GM12878 (cell line): ENCODE measurements at regions not wholly inside any gene's neighbourhood (a gene's known extent, or its start where the extent isn't known, plus 50 kb on each side); places are given as distances from the start of the nearest gene placed in this dataset.

Experiments used
- ATAC-seq: fragments of 200-7000 bp; cut with Tn5 transposase; 3 replicates; pipeline ENCODE4 v1.9.1; 2020; ENCODE audit warnings: mild to moderate bottlenecking, moderate library complexity
- BruUV-seq: library from RNA; stranded (reverse); fragments of 400-500 nt; replicated peaks from 2 replicates; lab custom pipeline; 2021; lab: Mats Ljungman, UMichigan
- CTCF ChIA-PET: fragments of 300-600 bp; sonication (Branson Sonifier 250); formaldehyde crosslinking; extraction: SDS; loops from one replicate; lab custom pipeline; 2021; ENCODE audit warnings: inconsistent platforms; lab: Yijun Ruan, JAX
- POLR2A ChIA-PET: fragments of 350-600 bp; formaldehyde crosslinking; extraction: SDS; loops from one replicate; lab custom pipeline; 2021; ENCODE audit warnings: inconsistent platforms; lab: Charles Lee
- RAD21 ChIA-PET: fragments of 300-600 bp; sonication (Branson Sonifier 250); formaldehyde crosslinking; loops from one replicate; lab custom pipeline; 2023; ENCODE audit warnings: antibody characterized with exemption; ENCODE audit not compliant: unreplicated experiment; lab: Charles Lee
- SMC1A ChIA-PET: fragments of 300-600 bp; sonication (Branson Sonifier 250); formaldehyde crosslinking; loops from one replicate; lab custom pipeline; 2023; ENCODE audit not compliant: unreplicated experiment, uncharacterized antibody; lab: Charles Lee
- DNase-seq: peaks from one replicate; pipeline ENCODE4 v3.0.0-alpha.2; 2011; ENCODE audit warnings: low read depth, low spot score
- FAIRE-seq: peaks from 3 replicates; lab custom pipeline; 2011; peaks lifted over from hg19 to GRCh38; lab: Jason Lieb, UNC
- H2AFZ ChIP-seq: 2 replicates; pipeline ENCODE4 v1.6.0; 2011; ENCODE audit warnings: low read depth, low read length, control low read depth; ENCODE audit not compliant: control insufficient read depth
- H3K27ac ChIP-seq: 2 replicates; pipeline ENCODE4 v1.5.1; 2011; ENCODE audit warnings: control low read depth; ENCODE audit not compliant: control insufficient read depth, insufficient read depth
- H3K27me3 ChIP-seq, 2 experiments: replicated peaks in 1 of 2; 2 replicates each; pipeline versions ENCODE4 v1.6.0 to v1.6.1; 2011; ENCODE audit warnings: low read length in 1 of 2; ENCODE audit not compliant: control insufficient read depth in 2 of 2, insufficient read depth in 2 of 2
- H3K36me3 ChIP-seq, 2 experiments: 2 replicates each; pipeline ENCODE4 v1.5.1; 2011; ENCODE audit warnings: low read length in 1 of 2; ENCODE audit not compliant: control insufficient read depth in 2 of 2, insufficient read depth in 2 of 2
- H3K4me1 ChIP-seq: 2 replicates; pipeline ENCODE4 v1.6.1; 2011; ENCODE audit warnings: mild to moderate bottlenecking, low read length, moderate library complexity, mixed read lengths; ENCODE audit not compliant: control insufficient read depth, insufficient read depth
- H3K4me2 ChIP-seq: 2 replicates; pipeline ENCODE4 v1.6.0; 2011; ENCODE audit warnings: control low read depth; ENCODE audit not compliant: control insufficient read depth, insufficient read depth
- H3K4me3 ChIP-seq: fragments of 200-600 bp; sonication (generic); 2 replicates; pipeline ENCODE4 v1.5.1; 2016
- H3K79me2 ChIP-seq: 2 replicates; pipeline ENCODE4 v1.6.0; 2011; ENCODE audit warnings: low read length; ENCODE audit not compliant: control insufficient read depth, insufficient read depth
- H3K9ac ChIP-seq: 2 replicates; pipeline ENCODE4 v1.8.0; 2011; ENCODE audit warnings: low read length, control low read depth, mixed read lengths; ENCODE audit not compliant: control insufficient read depth, insufficient read depth
- H3K9me3 ChIP-seq: replicated peaks from 3 replicates; pipeline ENCODE4 v1.5.1; 2011; ENCODE audit warnings: mild to moderate bottlenecking, low read length; ENCODE audit not compliant: control insufficient read depth, insufficient read depth
- H4K20me1 ChIP-seq: 2 replicates; pipeline ENCODE4 v1.6.0; 2011; ENCODE audit not compliant: control insufficient read depth, insufficient read depth
- ATF7 ChIP-seq: fragments of 450-650 bp; IDR thresholded peaks from 2 replicates; pipeline ENCODE4 v1.6.1; 2016; ENCODE audit warnings: low read depth, mild to moderate bottlenecking
- BMI1 ChIP-seq: fragments of 450-650 bp; IDR thresholded peaks from 2 replicates; pipeline ENCODE4 v1.6.1; 2016; ENCODE audit warnings: mild to moderate bottlenecking, moderate library complexity, borderline replicate concordance
- FOXM1 ChIP-seq: IDR thresholded peaks from 2 replicates; pipeline ENCODE4 v1.6.1; 2012; ENCODE audit warnings: low read depth, mild to moderate bottlenecking, inconsistent platforms, low read length, moderate library complexity
- HDAC6 ChIP-seq: fragments of 200-600 bp; sonication (generic); IDR thresholded peaks from one replicate; pipeline ENCODE4 v1.8.0; 2017; ENCODE audit warnings: antibody characterized with exemption; ENCODE audit not compliant: unreplicated experiment
- MTA3 ChIP-seq: IDR thresholded peaks from 2 replicates; pipeline ENCODE4 v1.6.1; 2012; ENCODE audit warnings: low read length, inconsistent platforms, borderline replicate concordance
- MYC ChIP-seq: IDR thresholded peaks from 2 replicates; pipeline ENCODE4 v1.6.1; 2011; ENCODE audit warnings: mild to moderate bottlenecking, low read length, moderate library complexity, inconsistent platforms; ENCODE audit not compliant: insufficient read depth, insufficient replicate concordance, insufficient read length, severe bottlenecking
- RAD21 ChIP-seq: IDR thresholded peaks from 2 replicates; pipeline ENCODE4 v1.6.1; 2011; ENCODE audit warnings: mild to moderate bottlenecking, low read depth, low read length, moderate library complexity; ENCODE audit not compliant: insufficient read depth
- RELB ChIP-seq: fragments of 450-650 bp; IDR thresholded peaks from 2 replicates; pipeline ENCODE4 v1.6.1; 2017; ENCODE audit warnings: low read depth, mild to moderate bottlenecking, moderate library complexity
- RFX5 ChIP-seq: IDR thresholded peaks from 2 replicates; pipeline ENCODE4 v1.6.1; 2011; ENCODE audit warnings: low read depth, low read length, improper control_type of control experiment
- ZNF384 ChIP-seq: IDR thresholded peaks from 2 replicates; pipeline ENCODE4 v1.6.1; 2012; ENCODE audit warnings: low read depth, mild to moderate bottlenecking, low read length, improper control_type of control experiment, borderline replicate concordance
- WGBS: methylation state at CpG from one replicate; pipeline ENCODE4 v1.1.6; 2016; ENCODE audit warnings: low lambda C conversion rate; ENCODE audit not compliant: insufficient replicate concordance, insufficient coverage; ENCODE audit errors: missing lambda C conversion rate; 5-methylcytosine and 5-hydroxymethylcytosine counted together
- in situ Hi-C: fragments of 300-500 bp; cut with MboI; formaldehyde crosslinking; loops from 9 replicates; pipeline ENCODE4 v1.14.3; 2018; ENCODE audit warnings: mixed read lengths
- intact Hi-C: fragments of 100-400 bp; cut with micrococcal nuclease; formaldehyde crosslinking; loops from one replicate; pipeline ENCODE4 v1.14.2; 2022; ENCODE audit not compliant: unreplicated experiment
- TF ChIP-seq, protein P1 (sequence below): fragments of 450-650 bp; IDR thresholded peaks from 2 replicates; pipeline ENCODE4 v1.6.1; 2017; ENCODE audit warnings: mild to moderate bottlenecking, moderate library complexity
- TF ChIP-seq, protein P2 (sequence below): fragments of 450-650 bp; IDR thresholded peaks from 2 replicates; pipeline ENCODE4 v1.6.1; 2018; ENCODE audit warnings: borderline replicate concordance, mild to moderate bottlenecking; ENCODE audit not compliant: partially characterized antibody

DNA sequence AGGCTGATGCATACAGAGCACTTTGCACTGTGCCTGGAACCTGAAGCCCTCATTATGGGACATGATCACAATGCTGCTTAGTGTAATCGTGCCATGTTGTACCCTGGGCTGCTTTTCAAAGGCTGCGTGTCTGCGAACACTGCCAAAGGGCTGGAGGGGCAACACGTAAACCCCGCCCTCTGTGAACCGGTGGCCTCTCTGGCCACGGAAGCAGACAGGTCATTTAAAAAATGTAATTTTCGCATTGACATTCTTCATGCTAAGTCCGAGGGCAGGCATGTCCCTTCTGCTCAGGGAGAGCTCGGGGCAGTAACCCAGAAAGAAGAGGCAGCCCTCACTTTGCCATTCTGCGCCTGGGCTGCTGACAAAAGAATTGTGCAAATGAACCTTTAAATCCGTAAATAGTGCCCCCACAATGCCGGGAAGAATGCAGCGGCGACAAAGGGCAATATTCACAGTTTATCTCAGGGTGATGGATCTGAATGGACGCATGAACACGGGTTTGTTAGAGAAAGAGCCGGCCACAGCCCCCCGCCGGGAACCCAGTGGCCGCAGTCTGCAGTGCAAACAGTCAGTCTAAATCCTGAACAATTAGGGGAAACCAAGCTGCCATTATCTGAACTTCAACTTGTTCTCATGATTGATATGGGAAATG, 226.1 kb downstream of the MYCN start:
- no peak overlapping the region for H3K27ac ChIP-seq
- no peak overlapping the region for H2AFZ ChIP-seq
- no peaks in the 10 kb centered on the region for H3K9me3 ChIP-seq
- ChIA-PET POLR2A (no interaction called here), SMC1A (no interaction called here), RAD21 (no interaction called here), CTCF (no interaction called here)
- ATAC-seq (no peak), FAIRE-seq (no peak), DNase-seq (no peak)
- no peak overlapping the region for H3K4me2 ChIP-seq
- TF ChIP-seq HDAC6 (no peak), RFX5 (no peak), ATF7 (no peak), RELB (no peak), ZNF384 (no peak), RAD21 (no peak), MYC (no peak), FOXM1 (no peak), MTA3 (no peak), BMI1 (no peak)
- TF ChIP-seq, protein P1, sequence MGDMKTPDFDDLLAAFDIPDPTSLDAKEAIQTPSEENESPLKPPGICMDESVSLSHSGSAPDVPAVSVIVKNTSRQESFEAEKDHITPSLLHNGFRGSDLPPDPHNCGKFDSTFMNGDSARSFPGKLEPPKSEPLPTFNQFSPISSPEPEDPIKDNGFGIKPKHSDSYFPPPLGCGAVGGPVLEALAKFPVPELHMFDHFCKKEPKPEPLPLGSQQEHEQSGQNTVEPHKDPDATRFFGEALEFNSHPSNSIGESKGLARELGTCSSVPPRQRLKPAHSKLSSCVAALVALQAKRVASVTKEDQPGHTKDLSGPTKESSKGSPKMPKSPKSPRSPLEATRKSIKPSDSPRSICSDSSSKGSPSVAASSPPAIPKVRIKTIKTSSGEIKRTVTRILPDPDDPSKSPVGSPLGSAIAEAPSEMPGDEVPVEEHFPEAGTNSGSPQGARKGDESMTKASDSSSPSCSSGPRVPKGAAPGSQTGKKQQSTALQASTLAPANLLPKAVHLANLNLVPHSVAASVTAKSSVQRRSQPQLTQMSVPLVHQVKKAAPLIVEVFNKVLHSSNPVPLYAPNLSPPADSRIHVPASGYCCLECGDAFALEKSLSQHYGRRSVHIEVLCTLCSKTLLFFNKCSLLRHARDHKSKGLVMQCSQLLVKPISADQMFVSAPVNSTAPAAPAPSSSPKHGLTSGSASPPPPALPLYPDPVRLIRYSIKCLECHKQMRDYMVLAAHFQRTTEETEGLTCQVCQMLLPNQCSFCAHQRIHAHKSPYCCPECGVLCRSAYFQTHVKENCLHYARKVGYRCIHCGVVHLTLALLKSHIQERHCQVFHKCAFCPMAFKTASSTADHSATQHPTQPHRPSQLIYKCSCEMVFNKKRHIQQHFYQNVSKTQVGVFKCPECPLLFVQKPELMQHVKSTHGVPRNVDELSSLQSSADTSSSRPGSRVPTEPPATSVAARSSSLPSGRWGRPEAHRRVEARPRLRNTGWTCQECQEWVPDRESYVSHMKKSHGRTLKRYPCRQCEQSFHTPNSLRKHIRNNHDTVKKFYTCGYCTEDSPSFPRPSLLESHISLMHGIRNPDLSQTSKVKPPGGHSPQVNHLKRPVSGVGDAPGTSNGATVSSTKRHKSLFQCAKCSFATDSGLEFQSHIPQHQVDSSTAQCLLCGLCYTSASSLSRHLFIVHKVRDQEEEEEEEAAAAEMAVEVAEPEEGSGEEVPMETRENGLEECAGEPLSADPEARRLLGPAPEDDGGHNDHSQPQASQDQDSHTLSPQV: no peak
- TF ChIP-seq, protein P2, sequence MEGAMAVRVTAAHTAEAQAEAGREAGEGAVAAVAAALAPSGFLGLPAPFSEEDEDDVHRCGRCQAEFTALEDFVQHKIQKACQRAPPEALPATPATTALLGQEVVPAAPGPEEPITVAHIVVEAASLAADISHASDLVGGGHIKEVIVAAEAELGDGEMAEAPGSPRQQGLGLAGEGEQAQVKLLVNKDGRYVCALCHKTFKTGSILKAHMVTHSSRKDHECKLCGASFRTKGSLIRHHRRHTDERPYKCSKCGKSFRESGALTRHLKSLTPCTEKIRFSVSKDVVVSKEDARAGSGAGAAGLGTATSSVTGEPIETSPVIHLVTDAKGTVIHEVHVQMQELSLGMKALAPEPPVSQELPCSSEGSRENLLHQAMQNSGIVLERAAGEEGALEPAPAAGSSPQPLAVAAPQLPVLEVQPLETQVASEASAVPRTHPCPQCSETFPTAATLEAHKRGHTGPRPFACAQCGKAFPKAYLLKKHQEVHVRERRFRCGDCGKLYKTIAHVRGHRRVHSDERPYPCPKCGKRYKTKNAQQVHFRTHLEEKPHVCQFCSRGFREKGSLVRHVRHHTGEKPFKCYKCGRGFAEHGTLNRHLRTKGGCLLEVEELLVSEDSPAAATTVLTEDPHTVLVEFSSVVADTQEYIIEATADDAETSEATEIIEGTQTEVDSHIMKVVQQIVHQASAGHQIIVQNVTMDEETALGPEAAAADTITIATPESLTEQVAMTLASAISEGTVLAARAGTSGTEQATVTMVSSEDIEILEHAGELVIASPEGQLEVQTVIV: no peak
- H3K9ac ChIP-seq: no peak overlapping the region
- no peak overlapping the region for H3K4me3 ChIP-seq
- intact Hi-C loops: no loop called here
- H3K27me3 ChIP-seq: no peaks in the 10 kb centered on the region
- no peaks in the 10 kb centered on the region for H4K20me1 ChIP-seq
- in situ Hi-C loops: no loop called here
- no peaks in the 10 kb centered on the region for H3K4me1 ChIP-seq
- BruUV-seq: no TSS peak
- WGBS: 47% methylated on average over 21 of the region's 21 CpGs
- no peaks in the 10 kb centered on the region for H3K36me3 ChIP-seq
- H3K79me2 ChIP-seq: no peaks in the 10 kb centered on the region
